Glomerular endothelial cell (primary cell): ENCODE measurements at regions not wholly inside any gene's neighbourhood (a gene's known extent, or its start where the extent isn't known, plus 50 kb on each side); places are given as distances from the start of the nearest gene placed in this dataset.
A peak's percentile ranks its signal among the peaks of the same experiment; 100 is the strongest.
"Not testable (repeated sequence)": the region's sequence is repeated elsewhere in the genome, so short reads cannot be mapped to it uniquely, and the experiment has no call there.

Source experiments
- DNase-seq: peaks from one replicate; pipeline ENCODE4 v3.0.0-alpha.2; 2011; ENCODE audit warnings: low read depth, low spot score; ENCODE audit errors: extremely low read depth

DNA sequence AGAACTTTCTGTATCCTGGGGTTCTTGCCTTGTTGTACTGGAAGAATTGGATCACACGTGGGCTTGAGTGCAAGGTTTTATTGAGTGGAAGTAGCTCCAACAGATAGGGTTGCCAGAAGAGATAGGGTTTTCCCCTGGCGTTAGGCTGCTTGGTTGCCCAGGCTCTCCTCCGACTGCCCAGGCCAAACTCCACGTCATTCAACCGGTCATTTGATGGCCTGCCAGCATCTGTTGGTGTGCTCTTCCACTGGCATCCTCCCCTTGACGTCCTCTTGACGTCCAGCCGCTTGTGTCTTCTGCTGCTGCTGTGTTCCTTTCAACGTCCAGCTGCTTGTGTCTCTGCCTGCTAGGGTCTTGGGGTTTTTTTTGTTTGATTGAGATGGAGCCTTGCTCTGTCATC is 111.2 kb upstream of the XIST start:
- DNase-seq, result no peak

DNA sequence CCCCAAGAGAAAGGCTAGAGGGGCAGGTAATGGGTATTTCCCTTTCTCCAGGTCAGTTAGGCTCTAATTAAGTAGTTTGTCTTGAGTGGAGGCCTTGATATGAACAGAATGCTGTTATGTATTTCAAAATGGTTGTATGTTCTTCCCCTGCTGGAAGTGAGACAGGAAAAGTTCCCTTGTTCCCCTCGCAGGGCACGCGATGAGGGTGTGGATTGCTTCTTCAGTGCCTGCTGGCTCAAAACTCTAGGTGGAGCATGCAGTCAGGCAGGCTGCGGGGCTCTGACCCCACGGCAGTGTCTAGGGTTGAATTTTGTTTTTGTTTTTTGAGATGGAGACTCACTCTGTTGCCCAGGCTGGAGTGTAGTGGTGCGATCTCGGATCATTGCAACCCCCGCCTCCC is 110.4 kb upstream of the XIST start:
- DNase-seq, result no peak

- DNase-seq, result not testable (repeated sequence)
Measured at GRCh38 chrX:73961867-73962266, 109.4 kb upstream of the XIST start.

GRCh38 chrX:73944563-73944908 is 92.0 kb upstream of the XIST start:
- DNase-seq, result no peak

GRCh38 chrX:73943693-73944562 is 91.4 kb upstream of the XIST start:
- peak; percentile 63 for DNase-seq

GRCh38 chrX:73940893-73941470 is 88.5 kb upstream of the XIST start:
- DNase-seq, result no peak

GRCh38 chrX:73937843-73938242 is 85.3 kb upstream of the XIST start:
- DNase-seq, result not testable (repeated sequence)

DNA sequence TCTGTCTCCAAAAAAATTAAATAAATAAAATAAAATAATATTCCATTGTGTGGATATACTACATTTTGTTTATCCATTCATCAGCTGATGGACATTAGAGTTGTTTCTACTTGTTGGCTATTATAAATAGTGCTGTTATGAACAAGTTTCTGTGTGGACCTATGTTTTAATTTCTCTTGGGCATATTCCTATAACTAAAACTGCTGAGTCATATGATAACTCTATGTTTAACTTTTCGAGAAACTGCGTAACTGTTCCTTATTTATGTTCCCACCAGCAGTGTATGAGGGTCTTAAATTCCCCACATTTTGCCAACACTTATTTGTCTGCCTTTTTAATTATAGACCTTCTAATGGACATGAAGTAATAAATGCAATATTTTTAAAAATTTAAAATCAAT is 80.0 kb upstream of the XIST start:
- no peak for DNase-seq

- DNase-seq, result no peak
Measured at GRCh38 chrX:73930300-73930699, 77.8 kb upstream of the XIST start.

DNA sequence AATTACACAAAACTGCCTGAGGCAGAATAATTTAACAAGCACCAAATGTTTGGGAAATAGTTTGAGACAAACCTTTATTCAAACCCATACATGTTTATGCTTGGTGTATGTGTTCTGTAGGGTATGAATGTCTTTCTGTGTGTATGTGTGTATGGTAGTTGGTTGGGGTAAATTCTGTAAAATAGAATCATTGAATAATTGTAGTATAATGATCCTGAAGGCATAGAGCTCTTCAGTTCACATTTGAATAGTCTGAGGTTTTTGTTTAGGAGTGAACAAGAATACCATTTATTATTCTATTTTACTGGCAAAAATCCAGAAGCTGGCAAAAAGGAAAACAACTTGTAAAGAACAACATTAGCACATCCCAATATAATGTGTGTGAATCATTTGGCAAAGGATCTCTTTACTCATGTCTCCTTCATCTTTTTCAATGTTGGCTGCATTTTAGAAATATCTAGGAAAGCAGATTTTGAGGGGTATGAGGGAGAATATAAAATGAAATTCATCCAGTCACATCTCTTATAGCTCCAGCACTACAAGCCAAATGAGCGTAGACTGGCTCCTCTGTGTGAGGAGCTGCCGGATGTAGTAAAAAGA is 70.4 kb upstream of the XIST start:
- DNase-seq, result no peak

DNA sequence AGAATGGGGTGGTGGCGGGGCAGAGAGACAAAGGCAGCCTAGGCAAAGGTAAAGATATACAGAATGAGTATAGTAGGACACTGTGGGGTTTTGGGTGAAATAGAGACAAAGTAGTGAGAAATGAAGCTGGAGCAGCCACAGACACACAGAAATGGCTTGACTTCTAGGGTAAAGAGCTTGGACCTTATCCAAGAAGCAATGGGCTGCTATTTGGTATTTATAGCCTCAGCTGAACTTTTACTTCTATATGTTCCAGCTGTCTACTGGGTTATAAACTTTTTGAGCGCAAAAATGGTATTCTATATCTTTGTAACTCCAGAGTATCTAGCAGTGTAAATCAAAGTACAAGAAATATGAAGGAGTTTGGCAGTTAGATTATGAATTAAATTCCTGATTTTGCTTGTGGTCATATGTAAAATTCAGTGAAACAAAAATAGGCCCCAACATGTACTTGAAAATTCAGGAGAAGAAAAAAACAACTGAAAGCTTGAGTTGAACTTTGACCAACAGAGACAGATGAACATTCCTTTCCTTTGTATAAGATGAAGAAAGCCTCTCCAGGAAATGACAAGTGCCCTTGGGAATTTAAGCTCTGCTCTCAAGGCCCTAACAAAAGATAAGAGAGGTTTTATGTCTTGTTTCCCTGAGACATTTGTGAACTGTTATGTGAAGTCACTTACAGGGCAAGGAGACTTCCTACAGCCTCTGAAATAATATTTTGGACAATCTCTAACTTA is 64.6 kb upstream of the XIST start:
- peak; percentile 88 for DNase-seq

- DNase-seq, result no peak
Measured at GRCh38 chrX:73916489-73916888, 64.0 kb upstream of the XIST start.

- not testable (repeated sequence) for DNase-seq
Measured at GRCh38 chrX:73914792-73915191, 62.3 kb upstream of the XIST start.

DNA sequence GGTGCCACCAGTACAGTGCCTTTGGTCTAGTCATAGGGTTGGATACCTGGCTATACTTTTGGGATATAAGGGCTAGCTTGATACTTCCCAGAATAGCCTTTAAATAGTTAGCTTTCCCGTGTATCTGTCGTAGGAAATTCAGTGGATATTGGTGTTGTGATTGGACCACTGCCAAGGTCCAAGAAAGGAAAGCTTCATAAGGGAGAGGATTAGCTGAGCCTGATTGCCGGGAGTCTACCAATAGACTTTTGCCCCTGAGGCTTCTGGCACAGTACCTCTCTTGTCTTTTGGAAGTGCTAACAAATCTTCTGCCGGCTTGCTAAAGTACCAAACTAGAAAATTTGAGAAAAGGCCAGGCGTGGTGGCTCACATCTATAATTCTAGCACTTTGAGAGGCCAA is 61.1 kb upstream of the XIST start:
- DNase-seq, result no peak

DNA sequence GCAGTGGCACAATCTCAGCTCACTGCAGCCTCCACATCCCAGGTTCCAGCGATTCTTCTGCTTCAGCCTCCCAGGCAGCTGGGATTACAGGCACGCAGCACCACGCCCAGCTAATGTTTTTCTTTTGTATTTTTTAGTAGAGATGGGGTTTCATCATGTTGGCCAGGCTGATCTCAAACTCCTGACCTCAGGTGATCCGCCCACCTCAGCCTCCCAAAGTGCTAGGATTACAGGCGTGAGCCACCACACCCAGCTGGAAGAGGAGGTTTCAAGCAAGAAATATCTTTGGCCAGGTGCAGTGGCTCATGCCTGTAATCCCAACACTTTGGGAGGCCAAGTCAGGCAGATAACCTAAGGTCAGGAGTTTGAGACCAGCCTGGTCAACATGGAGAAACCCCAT is 59.4 kb upstream of the XIST start:
- DNase-seq, result not testable (repeated sequence)

DNA sequence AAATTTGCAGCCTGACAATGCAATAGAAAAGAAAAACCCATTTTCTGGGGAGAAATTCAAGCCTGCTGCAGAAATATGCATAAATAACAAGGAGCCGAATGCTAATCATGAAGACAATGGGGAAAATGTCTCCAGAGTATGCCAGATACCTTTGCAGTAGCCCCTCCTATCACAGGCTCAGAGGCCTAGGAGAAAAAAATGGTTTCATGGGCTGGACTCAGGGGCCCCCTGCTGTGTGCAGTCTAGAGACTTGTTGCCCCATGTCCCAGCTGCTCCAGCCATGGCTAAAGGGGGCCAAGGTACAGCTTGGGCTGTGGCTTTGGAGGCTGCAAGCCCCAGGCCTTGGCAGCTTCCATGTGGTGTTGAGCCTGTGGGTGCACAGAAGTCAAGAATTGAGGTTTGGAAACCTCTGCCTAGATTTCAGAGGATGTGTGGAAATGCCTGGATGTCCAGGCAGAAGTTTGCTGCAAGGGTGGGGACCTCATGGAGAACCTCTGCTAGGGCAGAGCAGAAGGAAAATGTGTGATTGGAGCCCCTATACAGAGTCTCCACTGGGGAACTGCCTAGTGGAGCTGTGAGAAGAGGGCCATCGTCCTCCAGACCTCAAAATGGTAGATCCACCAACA is 53.3 kb upstream of the XIST start:
- not testable (repeated sequence) for DNase-seq

DNA sequence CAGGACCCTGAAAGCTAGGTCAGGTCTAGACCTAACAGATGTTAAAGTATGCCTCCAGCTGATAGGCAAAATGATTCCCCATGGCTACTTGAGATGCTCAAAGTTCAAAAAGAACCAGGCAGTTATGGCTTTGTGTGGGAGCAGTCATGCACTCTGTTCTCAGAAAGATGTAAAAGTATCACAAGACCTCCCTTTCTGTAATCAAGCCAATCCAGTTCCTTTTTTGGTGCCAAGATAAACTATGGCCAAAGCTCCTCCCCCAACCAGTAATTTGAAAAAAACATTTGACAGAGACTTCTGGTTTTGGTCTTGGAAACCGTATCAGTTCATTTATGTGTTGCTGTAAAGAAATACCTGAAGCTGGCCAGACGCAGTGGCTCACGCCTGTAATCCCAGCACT is 51.4 kb upstream of the XIST start:
- no peak for DNase-seq
